ENCODE measurements at regions not wholly inside any gene's neighbourhood (a gene's known extent, or its start where the extent isn't known, plus 50 kb on each side); places are given as distances from the start of the nearest gene placed in this dataset.

GRCh38 chr17:71004413-71004812 is 835.1 kb downstream of the KCNJ2 start:
- intact Hi-C loops (cut with DNase I) = no loop called here
- H3K27me3 ChIP-seq = no peaks in the 10 kb centered on the region
- no peaks in the 10 kb centered on the region for H3K4me1 ChIP-seq
- TF ChIP-seq POLR2AphosphoS5 (IDR thresholded peaks at IDR 0.05) (no peak), POLR2A (IDR thresholded peaks at IDR 0.05; ENCODE audit: low read depth) (no peak), EP300 (IDR thresholded peaks at IDR 0.05) (no peak), CTCF (IDR thresholded peaks at IDR 0.05) (no peak)
- H3K9me3 ChIP-seq = no peaks in the 10 kb centered on the region
- DNase-seq (ENCODE audit: extremely low spot score) = no peak
- H3K27ac ChIP-seq (replicated peaks in 1 of 4) = no peak overlapping the region
- WGBS = 65% methylated on average over 6 of the region's 6 CpGs
- H3K36me3 ChIP-seq = no peaks in the 10 kb centered on the region
- no peak overlapping the region for H3K4me3 ChIP-seq

GRCh38 chr17:71011391-71011790 is 842.1 kb downstream of the KCNJ2 start:
- no peak for DNase-seq (ENCODE audit: extremely low spot score)
- Histone ChIP-seq H3K36me3 (no peaks in the 10 kb centered on the region), H3K27me3 (no peaks in the 10 kb centered on the region), H3K27ac (replicated peaks in 1 of 4) (no peak overlapping the region), H3K4me3 (no peak overlapping the region), H3K9me3 (no peaks in the 10 kb centered on the region), H3K4me1 (no peaks in the 10 kb centered on the region)
- TF ChIP-seq EP300 (IDR thresholded peaks at IDR 0.05) = no peak
- no peak for TF ChIP-seq POLR2A (IDR thresholded peaks at IDR 0.05; ENCODE audit: low read depth)
- no peak for TF ChIP-seq POLR2AphosphoS5 (IDR thresholded peaks at IDR 0.05)
- no peak for TF ChIP-seq CTCF (IDR thresholded peaks at IDR 0.05)
- intact Hi-C loops (cut with DNase I) = no loop called here
- WGBS = 52% methylated on average over 4 of the region's 4 CpGs

GRCh38 chr17:71019699-71020098 is 850.4 kb downstream of the KCNJ2 start:
- no peak for TF ChIP-seq CTCF (IDR thresholded peaks at IDR 0.05)
- no peak for TF ChIP-seq POLR2AphosphoS5 (IDR thresholded peaks at IDR 0.05)
- TF ChIP-seq EP300 (IDR thresholded peaks at IDR 0.05) = no peak
- no peak for TF ChIP-seq POLR2A (IDR thresholded peaks at IDR 0.05; ENCODE audit: low read depth)
- DNase-seq (ENCODE audit: extremely low spot score) = no peak
- Histone ChIP-seq H3K4me1 (no peaks in the 10 kb centered on the region), H3K27ac (replicated peaks in 1 of 4) (no peak overlapping the region), H3K27me3 (no peaks in the 10 kb centered on the region), H3K9me3 (no peaks in the 10 kb centered on the region), H3K4me3 (no peak overlapping the region), H3K36me3 (no peaks in the 10 kb centered on the region)
- WGBS = 94% methylated on average over 1 of the region's 1 CpG
- intact Hi-C loops (cut with DNase I) = no loop called here

DNA sequence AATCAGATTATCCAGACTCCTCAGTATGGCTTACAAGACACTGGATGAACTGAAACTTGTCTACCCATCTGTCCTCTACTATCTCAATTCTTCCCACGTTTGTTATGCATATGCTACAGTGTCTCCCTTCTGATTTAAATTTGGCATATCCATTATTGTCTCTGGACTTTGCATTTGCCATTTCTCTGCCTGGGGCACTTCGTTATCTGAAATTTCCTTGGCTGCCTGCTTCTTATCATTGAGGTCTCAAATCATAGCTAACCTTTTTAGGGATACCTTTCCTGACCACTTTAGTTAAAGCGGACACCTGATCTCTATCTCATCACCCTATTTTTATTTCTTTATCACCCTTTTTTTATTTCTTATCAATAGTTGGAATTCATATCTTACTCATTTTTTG is 853.4 kb downstream of the KCNJ2 start:
- Histone ChIP-seq H3K4me1 (no peaks in the 10 kb centered on the region), H3K27ac (replicated peaks in 1 of 4) (no peak overlapping the region), H3K27me3 (no peaks in the 10 kb centered on the region), H3K9me3 (no peaks in the 10 kb centered on the region), H3K4me3 (no peak overlapping the region), H3K36me3 (no peaks in the 10 kb centered on the region)
- 82% methylated on average over 3 of the region's 3 CpGs for WGBS
- TF ChIP-seq EP300 (IDR thresholded peaks at IDR 0.05) (no peak), POLR2AphosphoS5 (IDR thresholded peaks at IDR 0.05) (no peak), POLR2A (IDR thresholded peaks at IDR 0.05; ENCODE audit: low read depth) (no peak), CTCF (IDR thresholded peaks at IDR 0.05) (no peak)
- DNase-seq (ENCODE audit: extremely low spot score) = no peak
- intact Hi-C loops (cut with DNase I) = no loop called here

DNA sequence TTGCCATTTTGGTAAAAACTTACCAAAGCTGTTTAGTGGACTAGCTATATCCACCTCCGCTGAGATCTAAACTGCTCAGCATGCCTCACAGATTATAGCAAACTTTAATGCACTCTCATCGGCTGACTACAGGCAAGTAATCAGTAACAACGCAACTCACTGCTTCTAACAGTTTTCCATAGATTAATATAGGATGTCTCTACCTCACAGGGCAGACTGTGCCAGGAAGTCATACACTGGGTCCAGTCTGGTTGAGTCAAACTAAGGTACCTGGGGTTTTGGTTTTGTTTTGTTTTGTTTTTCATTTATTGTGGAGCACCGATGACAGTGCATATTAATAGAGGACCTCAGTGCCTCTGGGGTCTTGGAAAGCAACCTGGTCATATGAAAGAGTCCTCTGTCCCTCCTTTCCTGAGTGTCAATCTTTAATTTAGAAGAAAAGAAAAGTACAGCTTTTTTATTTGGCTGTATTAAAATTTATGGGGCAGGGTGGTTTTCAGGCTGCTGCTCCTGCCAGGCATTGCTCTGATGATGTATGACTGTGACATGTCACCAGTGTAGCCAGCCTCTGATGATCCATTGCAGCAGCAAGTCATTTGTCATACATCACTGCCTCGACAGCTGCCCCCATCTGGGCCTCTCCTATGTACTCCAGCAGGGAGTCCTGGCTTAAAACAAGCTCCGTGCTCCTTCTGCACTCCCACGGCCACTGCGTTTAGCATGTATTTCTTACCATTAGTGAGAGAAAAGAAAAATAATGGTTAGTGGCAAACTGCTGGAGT is 854.1 kb downstream of the KCNJ2 start:
- no peak overlapping the region for H3K4me3 ChIP-seq
- DNase-seq (ENCODE audit: extremely low spot score) = no peak
- no peak for TF ChIP-seq EP300 (IDR thresholded peaks at IDR 0.05)
- TF ChIP-seq CTCF (IDR thresholded peaks at IDR 0.05) = no peak
- no peak for TF ChIP-seq POLR2AphosphoS5 (IDR thresholded peaks at IDR 0.05)
- intact Hi-C loops (cut with DNase I) = no loop called here
- WGBS = 40% methylated on average over 8 of the region's 8 CpGs
- H3K36me3 ChIP-seq = no peaks in the 10 kb centered on the region
- no peaks in the 10 kb centered on the region for H3K9me3 ChIP-seq
- H3K27ac ChIP-seq (replicated peaks in 1 of 4) = no peak overlapping the region
- no peaks in the 10 kb centered on the region for H3K27me3 ChIP-seq
- no peaks in the 10 kb centered on the region for H3K4me1 ChIP-seq
